ENCODE measurements at regions not wholly inside any gene's neighbourhood (a gene's known extent, or its start where the extent isn't known, plus 50 kb on each side); places are given as distances from the start of the nearest gene placed in this dataset.

GRCh38 chr14:46036099-46036498, 615.5 kb downstream of the RPL10L start:
- no peaks in the 10 kb centered on the region for H3K4me1 ChIP-seq (ENCODE audit: insufficient read depth, low read length)

DNA sequence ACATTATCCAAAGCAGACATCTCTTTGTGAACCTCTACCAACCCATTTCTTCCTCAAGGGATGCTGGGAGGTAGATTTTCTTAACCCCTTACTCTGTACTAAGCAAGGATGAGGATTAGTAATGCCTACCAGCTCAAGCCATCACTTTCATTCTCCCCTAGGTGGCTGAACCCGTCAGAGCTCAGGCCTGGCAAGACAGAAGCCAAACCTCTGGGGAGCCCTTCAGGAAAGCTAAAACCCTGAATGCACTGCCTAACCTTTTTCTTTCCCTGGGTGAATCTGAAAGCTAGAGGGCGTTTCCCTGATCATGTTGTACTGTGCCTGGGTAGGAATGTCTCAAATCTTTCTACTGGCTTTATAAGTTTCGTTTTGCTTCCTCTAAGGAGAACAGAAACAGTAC, 617.3 kb downstream of the RPL10L start:
- H3K4me2 ChIP-seq (ENCODE audit: low read length): no peak overlapping the region
- H3K36me3 ChIP-seq (ENCODE audit: insufficient read depth, low read length): no peaks in the 10 kb centered on the region
- H3K4me3 ChIP-seq (ENCODE audit: insufficient read depth, low read depth, low read length): no peak overlapping the region
- DNase-seq (ENCODE audit: low read depth) (no peak), FAIRE-seq (no peak)
- H2AFZ ChIP-seq (ENCODE audit: low read depth, low read length): no peak overlapping the region
- Mint-ChIP-seq H3K27me3 (ENCODE audit: low read depth, unreplicated experiment) (no peaks in the 10 kb centered on the region), H3K4me1 (ENCODE audit: low read depth, unreplicated experiment) (no peaks in the 10 kb centered on the region), H3K36me3 (ENCODE audit: low read depth, unreplicated experiment) (no peaks in the 10 kb centered on the region), H3K4me3 (ENCODE audit: unreplicated experiment) (no peak overlapping the region), H3K27ac (ENCODE audit: unreplicated experiment) (no peak overlapping the region), H3K9me3 (ENCODE audit: unreplicated experiment) (no peaks in the 10 kb centered on the region)
- no peaks in the 10 kb centered on the region for H3K27me3 ChIP-seq (ENCODE audit: insufficient read depth, low read length)
- H3K79me2 ChIP-seq (ENCODE audit: insufficient read depth, low read length): no peaks in the 10 kb centered on the region
- no peak overlapping the region for H3K9ac ChIP-seq (ENCODE audit: low read length)
- no peak overlapping the region for H3K27ac ChIP-seq (ENCODE audit: low read depth, low read length)
- H3K9me3 ChIP-seq (ENCODE audit: insufficient read depth, low read depth, low read length): no peaks in the 10 kb centered on the region
- TF ChIP-seq CTCF (IDR thresholded peaks at IDR 0.05; ENCODE audit: insufficient read depth, low read depth, low read length): no peak
- no peak for TF ChIP-seq EZH2 (IDR thresholded peaks at IDR 0.05; ENCODE audit: insufficient read depth, low read length)
- H3K4me1 ChIP-seq (ENCODE audit: insufficient read depth, low read length): no peaks in the 10 kb centered on the region
- H4K20me1 ChIP-seq (ENCODE audit: insufficient read depth, low read length): no peaks in the 10 kb centered on the region

More at GRCh38 chr14:46036099-46036498, 615.5 kb downstream of the RPL10L start:
- TF ChIP-seq EZH2 (IDR thresholded peaks at IDR 0.05; ENCODE audit: insufficient read depth, low read length) (no peak), CTCF (IDR thresholded peaks at IDR 0.05; ENCODE audit: insufficient read depth, low read depth, low read length) (no peak)
- no peak overlapping the region for H3K27ac Mint-ChIP-seq (ENCODE audit: unreplicated experiment)
- FAIRE-seq (no peak), DNase-seq (ENCODE audit: low read depth) (no peak)
- no peaks in the 10 kb centered on the region for H3K27me3 ChIP-seq (ENCODE audit: insufficient read depth, low read length)
- no peak overlapping the region for H3K4me3 Mint-ChIP-seq (ENCODE audit: unreplicated experiment)
- H3K4me3 ChIP-seq (ENCODE audit: insufficient read depth, low read depth, low read length): no peak overlapping the region
- H3K9ac ChIP-seq (ENCODE audit: low read length): no peak overlapping the region
- no peaks in the 10 kb centered on the region for H3K36me3 Mint-ChIP-seq (ENCODE audit: low read depth, unreplicated experiment)
- no peaks in the 10 kb centered on the region for H3K36me3 ChIP-seq (ENCODE audit: insufficient read depth, low read length)
- H3K79me2 ChIP-seq (ENCODE audit: insufficient read depth, low read length): no peaks in the 10 kb centered on the region
- H3K4me2 ChIP-seq (ENCODE audit: low read length): no peak overlapping the region
- no peaks in the 10 kb centered on the region for H3K9me3 ChIP-seq (ENCODE audit: insufficient read depth, low read depth, low read length)
- no peak overlapping the region for H2AFZ ChIP-seq (ENCODE audit: low read depth, low read length)
- no peaks in the 10 kb centered on the region for H3K27me3 Mint-ChIP-seq (ENCODE audit: low read depth, unreplicated experiment)
- H3K27ac ChIP-seq (ENCODE audit: low read depth, low read length): no peak overlapping the region
- H3K9me3 Mint-ChIP-seq (ENCODE audit: unreplicated experiment): no peaks in the 10 kb centered on the region
- H4K20me1 ChIP-seq (ENCODE audit: insufficient read depth, low read length): no peaks in the 10 kb centered on the region
- H3K4me1 Mint-ChIP-seq (ENCODE audit: low read depth, unreplicated experiment): no peaks in the 10 kb centered on the region

- no peak overlapping the region for H3K4me3 ChIP-seq (ENCODE audit: insufficient read depth, low read depth, low read length)
- H3K9ac ChIP-seq (ENCODE audit: low read length): no peak overlapping the region
- DNase-seq (ENCODE audit: low read depth): no peak
- Mint-ChIP-seq H3K36me3 (ENCODE audit: low read depth, unreplicated experiment) (no peaks in the 10 kb centered on the region), H3K27ac (ENCODE audit: unreplicated experiment) (no peak overlapping the region), H3K9me3 (ENCODE audit: unreplicated experiment) (no peaks in the 10 kb centered on the region), H3K4me3 (ENCODE audit: unreplicated experiment) (no peak overlapping the region), H3K27me3 (ENCODE audit: low read depth, unreplicated experiment) (no peaks in the 10 kb centered on the region), H3K4me1 (ENCODE audit: low read depth, unreplicated experiment) (no peaks in the 10 kb centered on the region)
- no peak for TF ChIP-seq CTCF (IDR thresholded peaks at IDR 0.05; ENCODE audit: insufficient read depth, low read depth, low read length)
- H3K9me3 ChIP-seq (ENCODE audit: insufficient read depth, low read depth, low read length): no peaks in the 10 kb centered on the region
- H2AFZ ChIP-seq (ENCODE audit: low read depth, low read length): no peak overlapping the region
- no peaks in the 10 kb centered on the region for H3K4me1 ChIP-seq (ENCODE audit: insufficient read depth, low read length)
- no peaks in the 10 kb centered on the region for H3K79me2 ChIP-seq (ENCODE audit: insufficient read depth, low read length)
- H4K20me1 ChIP-seq (ENCODE audit: insufficient read depth, low read length): no peaks in the 10 kb centered on the region
- FAIRE-seq: no peak
- no peaks in the 10 kb centered on the region for H3K27me3 ChIP-seq (ENCODE audit: insufficient read depth, low read length)
- H3K36me3 ChIP-seq (ENCODE audit: insufficient read depth, low read length): no peaks in the 10 kb centered on the region
- no peak overlapping the region for H3K4me2 ChIP-seq (ENCODE audit: low read length)
- H3K27ac ChIP-seq (ENCODE audit: low read depth, low read length): no peak overlapping the region
Measured at GRCh38 chr14:46018846-46019420, 632.6 kb downstream of the RPL10L start.
